ENCODE measurements at regions not wholly inside any gene's neighbourhood (a gene's known extent, or its start where the extent isn't known, plus 50 kb on each side); places are given as distances from the start of the nearest gene placed in this dataset.

DNA sequence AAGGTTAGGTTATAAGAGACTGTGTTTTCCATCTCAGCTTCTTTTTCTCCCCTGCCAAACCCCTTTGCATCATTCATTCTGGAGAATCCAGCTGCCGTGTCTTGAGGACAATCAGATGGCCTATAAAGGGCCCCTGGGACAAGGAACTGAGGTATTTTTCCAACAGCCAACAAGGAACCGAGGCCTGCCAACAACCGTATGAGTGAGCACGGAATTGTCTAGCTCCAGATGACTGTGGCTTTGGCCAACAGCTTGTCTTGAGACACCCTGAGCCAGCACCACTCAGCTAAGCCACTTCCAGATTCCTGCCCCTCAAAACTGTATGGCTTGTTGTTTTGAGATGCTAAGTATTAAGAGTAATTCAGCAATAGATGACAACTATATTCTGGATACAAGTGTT, 433.7 kb upstream of the HSF2 start:
- TF ChIP-seq EP300 (IDR thresholded peaks at IDR 0.05): no peak
- TF ChIP-seq POLR2A (IDR thresholded peaks at IDR 0.05): no peak
- TF ChIP-seq CTCF (IDR thresholded peaks at IDR 0.05): no peak

All from ovary (tissue), 3 donors.